T-helper 17 cell (primary cell): ENCODE measurements at regions not wholly inside any gene's neighbourhood (a gene's known extent, or its start where the extent isn't known, plus 50 kb on each side); places are given as distances from the start of the nearest gene placed in this dataset.
A peak's percentile ranks its signal among the peaks of the same experiment; 100 is the strongest.

Source experiments
- ATAC-seq: fragments of 150-1000 bp; cut with Tn5 transposase; 2 replicates; pipeline ENCODE4 v1.10.0; 2021; ENCODE audit warnings: mild to moderate bottlenecking, moderate library complexity
- DNase-seq, 3 donors: peaks; one replicate each; pipeline versions ENCODE4 v3.0.0 to v3.0.0-alpha.2; 2020 to 2021
- H3K9me3 ChIP-seq: one replicate; pipeline ENCODE4 v1.7.0; 2013; ENCODE audit warnings: low read length, mild to moderate bottlenecking; ENCODE audit not compliant: control insufficient read depth, poor library complexity, severe bottlenecking
- H3K27ac Mint-ChIP-seq: one replicate; pipeline ENCODE4 v1.8.0; 2022; ENCODE audit warnings: mild to moderate bottlenecking, moderate library complexity, mixed read lengths
- H3K27me3 Mint-ChIP-seq: one replicate; pipeline ENCODE4 v1.8.0; 2022; ENCODE audit warnings: mixed read lengths
- H3K36me3 Mint-ChIP-seq: one replicate; pipeline ENCODE4 v1.8.0; 2022; ENCODE audit warnings: low read depth, mixed read lengths
- H3K4me1 Mint-ChIP-seq: one replicate; pipeline ENCODE4 v1.8.0; 2022; ENCODE audit warnings: mild to moderate bottlenecking, mixed read lengths
- H3K4me3 Mint-ChIP-seq: one replicate; pipeline ENCODE4 v1.8.0; 2022; ENCODE audit warnings: mild to moderate bottlenecking, moderate library complexity, mixed read lengths

- no peak for DNase-seq
- ATAC-seq, result no peak
- Mint-ChIP-seq H3K27ac (no peak overlapping the region), H3K4me3 (no peak overlapping the region), H3K4me1 (peaks cover 18% of the 10 kb centered on the region), H3K27me3 (peaks cover 6% of the 10 kb centered on the region), H3K36me3 (no peaks in the 10 kb centered on the region)
- no peaks in the 10 kb centered on the region for H3K9me3 ChIP-seq
Observed at GRCh38 chr4:74627504-74627903, 166.8 kb downstream of the BTC start.

GRCh38 chr4:74628852-74629620 lies 165.3 kb downstream of the BTC start:
- H3K36me3 Mint-ChIP-seq, result no peaks in the 10 kb centered on the region
- H3K27me3 Mint-ChIP-seq, result no peaks in the 10 kb centered on the region
- no peak for ATAC-seq
- no peak overlapping the region for H3K27ac Mint-ChIP-seq
- no peak overlapping the region for H3K4me3 Mint-ChIP-seq
- H3K9me3 ChIP-seq, result no peaks in the 10 kb centered on the region
- no peak for DNase-seq
- peaks cover 20% of the 10 kb centered on the region for H3K4me1 Mint-ChIP-seq

- Mint-ChIP-seq H3K36me3 (no peaks in the 10 kb centered on the region), H3K27ac (no peak overlapping the region), H3K4me3 (no peak overlapping the region), H3K4me1 (peaks cover 19% of the 10 kb centered on the region), H3K27me3 (no peaks in the 10 kb centered on the region)
- no peak for ATAC-seq
- no peak for DNase-seq
- no peaks in the 10 kb centered on the region for H3K9me3 ChIP-seq
Observed at GRCh38 chr4:74630551-74630950, 163.8 kb downstream of the BTC start.

GRCh38 chr4:74631338-74631737 lies 163.0 kb downstream of the BTC start:
- Mint-ChIP-seq H3K27me3 (no peaks in the 10 kb centered on the region), H3K27ac (no peak overlapping the region)

GRCh38 chr4:74631988-74632387 lies 162.3 kb downstream of the BTC start:
- Mint-ChIP-seq H3K4me1 (peaks cover 14% of the 10 kb centered on the region), H3K27me3 (no peaks in the 10 kb centered on the region), H3K36me3 (no peaks in the 10 kb centered on the region), H3K4me3 (no peak overlapping the region), H3K27ac (no peak overlapping the region)
- ATAC-seq (no peak), DNase-seq (no peak)
- no peaks in the 10 kb centered on the region for H3K9me3 ChIP-seq

More at GRCh38 chr4:74631338-74631737, 163.0 kb downstream of the BTC start:
- Mint-ChIP-seq H3K36me3 (no peaks in the 10 kb centered on the region), H3K4me3 (no peak overlapping the region), H3K4me1 (peaks cover 14% of the 10 kb centered on the region)
- no peaks in the 10 kb centered on the region for H3K9me3 ChIP-seq
- DNase-seq (no peak), ATAC-seq (no peak)

- Mint-ChIP-seq H3K36me3 (no peaks in the 10 kb centered on the region), H3K4me3 (peak overlapping the region; percentile 66), H3K27me3 (no peaks in the 10 kb centered on the region), H3K27ac (no peak overlapping the region), H3K4me1 (peaks cover 9% of the 10 kb centered on the region)
- ATAC-seq, result peak; percentile 87
- no peaks in the 10 kb centered on the region for H3K9me3 ChIP-seq
- peak in 1 of 3 donors; percentile 11 for DNase-seq
Observed at GRCh38 chr4:74632634-74633033, 161.7 kb downstream of the BTC start.

- no peak overlapping the region for H3K4me3 Mint-ChIP-seq
- peaks cover 7% of the 10 kb centered on the region for H3K4me1 Mint-ChIP-seq
- no peak overlapping the region for H3K27ac Mint-ChIP-seq
- H3K27me3 Mint-ChIP-seq, result peaks cover 11% of the 10 kb centered on the region
- H3K36me3 Mint-ChIP-seq, result no peaks in the 10 kb centered on the region
- DNase-seq (no peak), ATAC-seq (no peak)
- H3K9me3 ChIP-seq, result no peaks in the 10 kb centered on the region
Observed at GRCh38 chr4:74635074-74635473, 159.2 kb downstream of the BTC start.

- no peak for ATAC-seq
- no peak for DNase-seq
- H3K27ac Mint-ChIP-seq, result no peak overlapping the region
- H3K4me3 Mint-ChIP-seq, result no peak overlapping the region
- no peaks in the 10 kb centered on the region for H3K36me3 Mint-ChIP-seq
- peaks cover 7% of the 10 kb centered on the region for H3K4me1 Mint-ChIP-seq
- no peaks in the 10 kb centered on the region for H3K9me3 ChIP-seq
- peaks cover 11% of the 10 kb centered on the region for H3K27me3 Mint-ChIP-seq
Observed at GRCh38 chr4:74635490-74636123, 158.7 kb downstream of the BTC start.

- DNase-seq (no peak), ATAC-seq (no peak)
- H3K27me3 Mint-ChIP-seq, result peaks cover 11% of the 10 kb centered on the region
- no peaks in the 10 kb centered on the region for H3K9me3 ChIP-seq
- H3K36me3 Mint-ChIP-seq, result no peaks in the 10 kb centered on the region
- H3K4me1 Mint-ChIP-seq, result peaks cover 3% of the 10 kb centered on the region
- no peak overlapping the region for H3K27ac Mint-ChIP-seq
- H3K4me3 Mint-ChIP-seq, result no peak overlapping the region
Observed at GRCh38 chr4:74638001-74638400, 156.3 kb downstream of the BTC start.

- H3K9me3 ChIP-seq, result no peaks in the 10 kb centered on the region
- ATAC-seq, result no peak
- Mint-ChIP-seq H3K4me3 (no peak overlapping the region), H3K27me3 (peaks cover 11% of the 10 kb centered on the region), H3K27ac (no peak overlapping the region), H3K36me3 (no peaks in the 10 kb centered on the region), H3K4me1 (no peaks in the 10 kb centered on the region)
- DNase-seq, result no peak
Observed at GRCh38 chr4:74638689-74639088, 155.6 kb downstream of the BTC start.

GRCh38 chr4:74640111-74640903 lies 154.0 kb downstream of the BTC start:
- no peak overlapping the region for H3K27ac Mint-ChIP-seq
- no peaks in the 10 kb centered on the region for H3K4me1 Mint-ChIP-seq
- no peak overlapping the region for H3K4me3 Mint-ChIP-seq
- DNase-seq (no peak), ATAC-seq (no peak)
- peaks cover 11% of the 10 kb centered on the region for H3K27me3 Mint-ChIP-seq
- peaks cover 2% of the 10 kb centered on the region for H3K9me3 ChIP-seq
- no peaks in the 10 kb centered on the region for H3K36me3 Mint-ChIP-seq

GRCh38 chr4:74642006-74642405 lies 152.3 kb downstream of the BTC start:
- H3K4me1 Mint-ChIP-seq, result no peaks in the 10 kb centered on the region

GRCh38 chr4:74649193-74649592 lies 145.1 kb downstream of the BTC start:
- H3K9me3 ChIP-seq, result peaks cover 2% of the 10 kb centered on the region
- Mint-ChIP-seq H3K4me3 (no peak overlapping the region), H3K4me1 (no peaks in the 10 kb centered on the region), H3K27ac (no peak overlapping the region), H3K27me3 (no peaks in the 10 kb centered on the region), H3K36me3 (no peaks in the 10 kb centered on the region)
- DNase-seq, result no peak
- ATAC-seq, result no peak

More at GRCh38 chr4:74642006-74642405, 152.3 kb downstream of the BTC start:
- peaks cover 2% of the 10 kb centered on the region for H3K9me3 ChIP-seq
- no peak for DNase-seq
- ATAC-seq, result no peak
- no peak overlapping the region for H3K27ac Mint-ChIP-seq
- no peaks in the 10 kb centered on the region for H3K36me3 Mint-ChIP-seq
- H3K27me3 Mint-ChIP-seq, result peaks cover 11% of the 10 kb centered on the region
- H3K4me3 Mint-ChIP-seq, result no peak overlapping the region
